LNCaP clone FGC (cell line): ENCODE measurements at regions not wholly inside any gene's neighbourhood (a gene's known extent, or its start where the extent isn't known, plus 50 kb on each side); places are given as distances from the start of the nearest gene placed in this dataset.

Source experiments
- DNase-seq: peaks from one replicate; pipeline ENCODE4 v3.0.0-alpha.2; 2011; ENCODE audit warnings: low read depth
- H3K4me3 ChIP-seq: 2 replicates; pipeline ENCODE4 v1.5.1; 2011; ENCODE audit warnings: mild to moderate bottlenecking, low read depth, low read length, control low read depth
- CTCF ChIP-seq: IDR thresholded peaks from 2 replicates; pipeline ENCODE4 v1.5.1; 2012; ENCODE audit warnings: mild to moderate bottlenecking; ENCODE audit not compliant: control insufficient read depth, insufficient read depth; ENCODE audit errors: extremely low read depth

- H3K4me3 ChIP-seq = no peak overlapping the region
- DNase-seq = peak; percentile 46
- TF ChIP-seq CTCF = no peak
Observed at GRCh38 chrX:40996886-40997530, 88.2 kb upstream of the USP9X start.

GRCh38 chrX:40998123-40998522 is 87.1 kb upstream of the USP9X start:
- no peak for DNase-seq
- H3K4me3 ChIP-seq = no peak overlapping the region
- TF ChIP-seq CTCF = no peak

- TF ChIP-seq CTCF = no peak
- H3K4me3 ChIP-seq = no peak overlapping the region
- no peak for DNase-seq
Observed at GRCh38 chrX:41001327-41001726, 83.9 kb upstream of the USP9X start.

GRCh38 chrX:41002026-41002425 is 83.2 kb upstream of the USP9X start:
- H3K4me3 ChIP-seq = no peak overlapping the region
- TF ChIP-seq CTCF = no peak
- DNase-seq = no peak

GRCh38 chrX:41003506-41004270 is 81.6 kb upstream of the USP9X start:
- no peak for TF ChIP-seq CTCF
- no peak overlapping the region for H3K4me3 ChIP-seq
- no peak for DNase-seq

GRCh38 chrX:41005445-41005992 is 79.7 kb upstream of the USP9X start:
- no peak for DNase-seq
- no peak for TF ChIP-seq CTCF
- no peak overlapping the region for H3K4me3 ChIP-seq
